Neural crest cell (in vitro differentiated cells): ENCODE measurements at regions not wholly inside any gene's neighbourhood (a gene's known extent, or its start where the extent isn't known, plus 50 kb on each side); places are given as distances from the start of the nearest gene placed in this dataset.

Source experiments
- DNase-seq: peaks from one replicate; pipeline ENCODE4 v3.0.0; 2021; ENCODE audit warnings: low read depth, mixed read lengths, low spot score
- H3K27ac Mint-ChIP-seq: one replicate; pipeline ENCODE4 v1.8.0; 2021; ENCODE audit warnings: mild to moderate bottlenecking, mixed read lengths; ENCODE audit not compliant: unreplicated experiment
- H3K27me3 Mint-ChIP-seq: 2 replicates; pipeline ENCODE4 v1.8.0; 2021; ENCODE audit warnings: low read depth, mild to moderate bottlenecking, mixed read lengths
- H3K36me3 Mint-ChIP-seq: 2 replicates; pipeline ENCODE4 v1.8.0; 2021; ENCODE audit warnings: low read depth, mild to moderate bottlenecking, mixed read lengths
- H3K4me1 Mint-ChIP-seq: 2 replicates; pipeline ENCODE4 v1.8.0; 2021; ENCODE audit warnings: mixed read lengths
- H3K4me3 Mint-ChIP-seq: one replicate; pipeline ENCODE4 v1.8.0; 2021; ENCODE audit warnings: mild to moderate bottlenecking, mixed read lengths
- H3K9me3 Mint-ChIP-seq: 2 replicates; pipeline ENCODE4 v1.8.0; 2021; ENCODE audit warnings: mixed read lengths
- CTCF ChIP-seq: fragments of 200-600 bp; sonication (generic); conservative IDR thresholded peaks from 2 replicates; pipeline ENCODE4 v1.5.0; 2021; ENCODE audit warnings: antibody characterized with exemption, mild to moderate bottlenecking

GRCh38 chr7:46355331-46355730 lies 434.3 kb upstream of the IGFBP3 start:
- no peak for TF ChIP-seq CTCF
- DNase-seq, result no peak
- Mint-ChIP-seq H3K4me3 (no peak overlapping the region), H3K36me3 (no peaks in the 10 kb centered on the region), H3K9me3 (no peaks in the 10 kb centered on the region), H3K27ac (no peak overlapping the region), H3K27me3 (no peaks in the 10 kb centered on the region), H3K4me1 (peaks cover 19% of the 10 kb centered on the region)

- Mint-ChIP-seq H3K27ac (no peak overlapping the region), H3K36me3 (no peaks in the 10 kb centered on the region), H3K9me3 (no peaks in the 10 kb centered on the region), H3K27me3 (no peaks in the 10 kb centered on the region), H3K4me3 (no peak overlapping the region), H3K4me1 (peaks cover 24% of the 10 kb centered on the region)
- TF ChIP-seq CTCF, result peak; percentile 91
- peak; percentile 60 for DNase-seq
Measured at GRCh38 chr7:46352004-46352954, 431.2 kb upstream of the IGFBP3 start.

- H3K4me3 Mint-ChIP-seq, result no peak overlapping the region
- no peaks in the 10 kb centered on the region for H3K9me3 Mint-ChIP-seq
- TF ChIP-seq CTCF, result no peak
Measured at GRCh38 chr7:46349490-46349889, 428.4 kb upstream of the IGFBP3 start.

GRCh38 chr7:46344533-46344932 lies 423.5 kb upstream of the IGFBP3 start:
- no peaks in the 10 kb centered on the region for H3K27me3 Mint-ChIP-seq
- no peak for DNase-seq
- H3K4me3 Mint-ChIP-seq, result no peak overlapping the region
- H3K4me1 Mint-ChIP-seq, result no peaks in the 10 kb centered on the region
- H3K9me3 Mint-ChIP-seq, result peaks cover 8% of the 10 kb centered on the region
- no peak overlapping the region for H3K27ac Mint-ChIP-seq
- H3K36me3 Mint-ChIP-seq, result peaks cover 13% of the 10 kb centered on the region
- no peak for TF ChIP-seq CTCF

More at GRCh38 chr7:46349490-46349889, 428.4 kb upstream of the IGFBP3 start:
- Mint-ChIP-seq H3K36me3 (no peaks in the 10 kb centered on the region), H3K4me1 (peaks cover 24% of the 10 kb centered on the region), H3K27ac (no peak overlapping the region), H3K27me3 (no peaks in the 10 kb centered on the region)
- no peak for DNase-seq

- DNase-seq, result no peak
- H3K4me1 Mint-ChIP-seq, result no peaks in the 10 kb centered on the region
- H3K9me3 Mint-ChIP-seq, result peaks cover 15% of the 10 kb centered on the region
- no peak for TF ChIP-seq CTCF
- no peak overlapping the region for H3K27ac Mint-ChIP-seq
- H3K4me3 Mint-ChIP-seq, result no peak overlapping the region
- no peaks in the 10 kb centered on the region for H3K27me3 Mint-ChIP-seq
- H3K36me3 Mint-ChIP-seq, result peaks cover 20% of the 10 kb centered on the region
Measured at GRCh38 chr7:46343802-46344201, 422.7 kb upstream of the IGFBP3 start.
